ENCODE measurements at regions not wholly inside any gene's neighbourhood (a gene's known extent, or its start where the extent isn't known, plus 50 kb on each side); places are given as distances from the start of the nearest gene placed in this dataset.

GRCh38 chr5:163357636-163358035 is 79.8 kb upstream of the CCNG1 start:
- Histone ChIP-seq H3K79me1 (ENCODE audit: low read length) (no peaks in the 10 kb centered on the region), H3K23ac (ENCODE audit: low read length) (no peak overlapping the region), H4K8ac (ENCODE audit: low read depth, low read length) (no peak overlapping the region), H4K91ac (ENCODE audit: low read depth, low read length) (no peak overlapping the region), H3K79me2 (ENCODE audit: control insufficient read depth, insufficient read depth, low read length, poor library complexity) (no peaks in the 10 kb centered on the region), H3K4me3 (ENCODE audit: low read depth, low read length) (no peak overlapping the region), H3K9ac (ENCODE audit: low read length) (no peak overlapping the region), H3K14ac (ENCODE audit: low read length) (no peak overlapping the region), H3K27ac (ENCODE audit: low read depth, low read length) (no peak overlapping the region), H2AFZ (ENCODE audit: insufficient read depth, low read length, poor library complexity) (no peak overlapping the region), H2BK120ac (ENCODE audit: insufficient read depth, low read length, poor library complexity) (no peak overlapping the region), H3K36me3 (ENCODE audit: control insufficient read depth in 1 of 2, insufficient read depth in 2 of 2, low read length in 2 of 2) (no peaks in the 10 kb centered on the region), H3K4me1 (ENCODE audit: control insufficient read depth in 1 of 2, insufficient read depth in 2 of 2, low read length in 2 of 2) (no peaks in the 10 kb centered on the region), H3K9me3 (ENCODE audit: insufficient read depth, low read depth, low read length) (no peaks in the 10 kb centered on the region), H2AK5ac (ENCODE audit: low read length) (no peak overlapping the region), H2BK12ac (ENCODE audit: low read length) (no peak overlapping the region), H3K18ac (ENCODE audit: low read length) (no peak overlapping the region), H3K4me2 (ENCODE audit: low read length) (no peak overlapping the region), H3K4ac (ENCODE audit: low read depth, low read length) (no peak overlapping the region), H4K12ac (ENCODE audit: low read depth, low read length) (no peak overlapping the region), H2BK5ac (ENCODE audit: low read depth, low read length, poor library complexity) (no peak overlapping the region), H3K27me3 (ENCODE audit: insufficient read depth, low read length) (no peaks in the 10 kb centered on the region)
- no peak for DNase-seq
- WGBS (ENCODE audit: extremely low coverage, insufficient coverage, insufficient read length) = no CpG with 5 or more reads among the region's 2 CpGs

DNA sequence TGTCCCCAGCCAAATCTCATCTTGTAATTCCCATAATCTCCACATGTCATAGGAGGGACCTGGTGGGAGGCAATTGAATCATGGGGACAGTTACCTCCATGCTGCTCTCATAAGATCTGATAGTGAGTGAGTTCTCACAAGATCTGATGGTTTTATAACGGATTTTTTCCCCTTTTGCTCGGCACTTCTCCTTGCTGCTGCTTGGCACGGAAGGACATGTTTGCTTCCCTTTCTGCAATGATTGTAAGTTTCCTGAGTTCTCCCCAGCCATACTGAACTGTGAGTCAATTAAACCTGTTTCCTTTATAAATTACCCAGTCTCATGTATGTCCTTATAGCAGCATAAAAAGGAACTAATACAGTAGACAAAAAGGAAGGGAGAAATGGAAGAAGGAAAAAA is 76.7 kb upstream of the CCNG1 start:
- Histone ChIP-seq H2AFZ (ENCODE audit: insufficient read depth, low read length, poor library complexity) (no peak overlapping the region), H3K9me3 (ENCODE audit: insufficient read depth, low read depth, low read length) (no peaks in the 10 kb centered on the region), H4K12ac (ENCODE audit: low read depth, low read length) (no peak overlapping the region), H2AK5ac (ENCODE audit: low read length) (no peak overlapping the region), H3K36me3 (ENCODE audit: control insufficient read depth in 1 of 2, insufficient read depth in 2 of 2, low read length in 2 of 2) (no peaks in the 10 kb centered on the region), H2BK120ac (ENCODE audit: insufficient read depth, low read length, poor library complexity) (no peak overlapping the region), H4K8ac (ENCODE audit: low read depth, low read length) (no peak overlapping the region), H3K27me3 (ENCODE audit: insufficient read depth, low read length) (no peaks in the 10 kb centered on the region), H3K4me3 (ENCODE audit: low read depth, low read length) (no peak overlapping the region), H3K14ac (ENCODE audit: low read length) (no peak overlapping the region), H3K18ac (ENCODE audit: low read length) (no peak overlapping the region), H3K4ac (ENCODE audit: low read depth, low read length) (no peak overlapping the region), H4K91ac (ENCODE audit: low read depth, low read length) (no peak overlapping the region), H3K9ac (ENCODE audit: low read length) (no peak overlapping the region), H3K23ac (ENCODE audit: low read length) (no peak overlapping the region), H3K4me2 (ENCODE audit: low read length) (no peak overlapping the region), H3K79me1 (ENCODE audit: low read length) (no peaks in the 10 kb centered on the region), H2BK5ac (ENCODE audit: low read depth, low read length, poor library complexity) (no peak overlapping the region), H3K4me1 (ENCODE audit: control insufficient read depth in 1 of 2, insufficient read depth in 2 of 2, low read length in 2 of 2) (no peaks in the 10 kb centered on the region), H3K79me2 (ENCODE audit: control insufficient read depth, insufficient read depth, low read length, poor library complexity) (no peaks in the 10 kb centered on the region), H3K27ac (ENCODE audit: low read depth, low read length) (no peak overlapping the region), H2BK12ac (ENCODE audit: low read length) (no peak overlapping the region)
- WGBS (ENCODE audit: extremely low coverage, insufficient coverage, insufficient read length) = no CpG with 5 or more reads among the region's 3 CpGs
- peak in 1 of 2 donors; percentile 11 for DNase-seq

DNA sequence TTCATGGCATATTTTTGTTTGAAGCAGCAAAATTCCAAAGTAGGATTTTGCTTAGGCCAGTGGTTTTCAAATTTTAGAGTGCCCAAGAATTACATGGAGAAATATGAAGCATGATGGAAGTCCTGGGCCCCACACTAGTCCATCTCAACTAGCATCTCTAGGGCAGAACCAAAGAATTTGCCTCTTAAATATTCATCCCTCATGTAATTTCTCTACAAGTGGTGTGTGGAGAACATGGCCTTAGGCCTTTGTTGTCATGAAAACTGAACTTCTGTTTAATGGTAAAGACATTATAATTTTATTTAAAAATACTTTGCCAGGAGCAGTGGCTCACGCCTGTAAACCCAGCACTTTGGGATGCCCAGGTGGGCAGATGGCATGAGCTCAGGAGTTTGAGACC is 75.9 kb upstream of the CCNG1 start:
- Histone ChIP-seq H4K12ac (ENCODE audit: low read depth, low read length) (no peak overlapping the region), H3K23ac (ENCODE audit: low read length) (no peak overlapping the region), H3K4me1 (ENCODE audit: control insufficient read depth in 1 of 2, insufficient read depth in 2 of 2, low read length in 2 of 2) (no peaks in the 10 kb centered on the region), H3K14ac (ENCODE audit: low read length) (no peak overlapping the region), H4K8ac (ENCODE audit: low read depth, low read length) (no peak overlapping the region), H3K4me2 (ENCODE audit: low read length) (no peak overlapping the region), H4K91ac (ENCODE audit: low read depth, low read length) (no peak overlapping the region), H3K18ac (ENCODE audit: low read length) (no peak overlapping the region), H3K27ac (ENCODE audit: low read depth, low read length) (no peak overlapping the region), H2BK5ac (ENCODE audit: low read depth, low read length, poor library complexity) (no peak overlapping the region), H3K27me3 (ENCODE audit: insufficient read depth, low read length) (no peaks in the 10 kb centered on the region), H3K4me3 (ENCODE audit: low read depth, low read length) (no peak overlapping the region), H2BK120ac (ENCODE audit: insufficient read depth, low read length, poor library complexity) (no peak overlapping the region), H3K36me3 (ENCODE audit: control insufficient read depth in 1 of 2, insufficient read depth in 2 of 2, low read length in 2 of 2) (no peaks in the 10 kb centered on the region), H3K79me2 (ENCODE audit: control insufficient read depth, insufficient read depth, low read length, poor library complexity) (no peaks in the 10 kb centered on the region), H3K9ac (ENCODE audit: low read length) (no peak overlapping the region), H2AFZ (ENCODE audit: insufficient read depth, low read length, poor library complexity) (no peak overlapping the region), H3K4ac (ENCODE audit: low read depth, low read length) (no peak overlapping the region), H3K79me1 (ENCODE audit: low read length) (no peaks in the 10 kb centered on the region), H2AK5ac (ENCODE audit: low read length) (no peak overlapping the region), H3K9me3 (ENCODE audit: insufficient read depth, low read depth, low read length) (no peaks in the 10 kb centered on the region), H2BK12ac (ENCODE audit: low read length) (no peak overlapping the region)
- no peak for DNase-seq
- no CpG with 5 or more reads among the region's 1 CpG for WGBS (ENCODE audit: extremely low coverage, insufficient coverage, insufficient read length)

GRCh38 chr5:163362840-163363371 is 74.5 kb upstream of the CCNG1 start:
- DNase-seq = no peak
- Histone ChIP-seq H2BK5ac (ENCODE audit: low read depth, low read length, poor library complexity) (no peak overlapping the region), H2AK5ac (ENCODE audit: low read length) (no peak overlapping the region), H3K4me3 (ENCODE audit: low read depth, low read length) (no peak overlapping the region), H2BK12ac (ENCODE audit: low read length) (no peak overlapping the region), H4K8ac (ENCODE audit: low read depth, low read length) (no peak overlapping the region), H3K36me3 (ENCODE audit: control insufficient read depth in 1 of 2, insufficient read depth in 2 of 2, low read length in 2 of 2) (no peaks in the 10 kb centered on the region), H3K9ac (ENCODE audit: low read length) (no peak overlapping the region), H3K23ac (ENCODE audit: low read length) (no peak overlapping the region), H3K27ac (ENCODE audit: low read depth, low read length) (no peak overlapping the region), H3K9me3 (ENCODE audit: insufficient read depth, low read depth, low read length) (no peaks in the 10 kb centered on the region), H3K4me1 (ENCODE audit: control insufficient read depth in 1 of 2, insufficient read depth in 2 of 2, low read length in 2 of 2) (no peaks in the 10 kb centered on the region), H3K14ac (ENCODE audit: low read length) (no peak overlapping the region), H2BK120ac (ENCODE audit: insufficient read depth, low read length, poor library complexity) (no peak overlapping the region), H3K4ac (ENCODE audit: low read depth, low read length) (no peak overlapping the region), H3K27me3 (ENCODE audit: insufficient read depth, low read length) (no peaks in the 10 kb centered on the region), H3K79me1 (ENCODE audit: low read length) (no peaks in the 10 kb centered on the region), H2AFZ (ENCODE audit: insufficient read depth, low read length, poor library complexity) (no peak overlapping the region), H4K91ac (ENCODE audit: low read depth, low read length) (no peak overlapping the region), H3K79me2 (ENCODE audit: control insufficient read depth, insufficient read depth, low read length, poor library complexity) (no peaks in the 10 kb centered on the region), H3K18ac (ENCODE audit: low read length) (no peak overlapping the region), H4K12ac (ENCODE audit: low read depth, low read length) (no peak overlapping the region), H3K4me2 (ENCODE audit: low read length) (no peak overlapping the region)
- WGBS (ENCODE audit: extremely low coverage, insufficient coverage, insufficient read length) = no CpG with 5 or more reads among the region's 2 CpGs
